Stimulated activated naive CD8-positive, alpha-beta T cell treated with anti-CD3 and anti-CD28 coated beads, Interleukin-15, Interleukin-2, amounts not matched to agents 100 U/mL and 50 U/mL, for 24 hours (primary cell): ENCODE measurements at regions not wholly inside any gene's neighbourhood (a gene's known extent, or its start where the extent isn't known, plus 50 kb on each side); places are given as distances from the start of the nearest gene placed in this dataset.

Experiments
- ATAC-seq: fragments of 150-1000 bp; cut with Tn5 transposase; one replicate; pipeline ENCODE4 v1.10.0; 2021
- DNase-seq: peaks from one replicate; pipeline ENCODE4 v3.0.0; 2021

- ATAC-seq (no peak), DNase-seq (no peak)
Observed at GRCh38 chr12:3961591-3961990, 88.4 kb upstream of the PARP11 start.

GRCh38 chr12:3959799-3960560 lies 86.8 kb upstream of the PARP11 start:
- no peak for DNase-seq
- ATAC-seq = no peak

GRCh38 chr12:3958534-3958933 lies 85.3 kb upstream of the PARP11 start:
- ATAC-seq (no peak), DNase-seq (no peak)

GRCh38 chr12:3951380-3952135 lies 78.4 kb upstream of the PARP11 start:
- no peak for DNase-seq
- ATAC-seq = no peak

GRCh38 chr12:3950714-3951320 lies 77.6 kb upstream of the PARP11 start:
- DNase-seq (no peak), ATAC-seq (peak; percentile 43)

- ATAC-seq (no peak), DNase-seq (no peak)
Observed at GRCh38 chr12:3947781-3948180, 74.6 kb upstream of the PARP11 start.

- DNase-seq = no peak
- no peak for ATAC-seq
Observed at GRCh38 chr12:3945671-3946070, 72.5 kb upstream of the PARP11 start.

GRCh38 chr12:3944620-3945019 lies 71.4 kb upstream of the PARP11 start:
- DNase-seq = no peak

GRCh38 chr12:3938042-3938544 lies 64.9 kb upstream of the PARP11 start:
- DNase-seq (no peak), ATAC-seq (no peak)

More at GRCh38 chr12:3944620-3945019, 71.4 kb upstream of the PARP11 start:
- no peak for ATAC-seq

- no peak for DNase-seq
- no peak for ATAC-seq
Observed at GRCh38 chr12:3935078-3935477, 61.9 kb upstream of the PARP11 start.

- DNase-seq (no peak), ATAC-seq (no peak)
Observed at GRCh38 chr12:3933819-3934192, 60.6 kb upstream of the PARP11 start.

- DNase-seq = no peak
- ATAC-seq = peak; percentile 57
Observed at GRCh38 chr12:3933074-3933818, 60.0 kb upstream of the PARP11 start.

- ATAC-seq (no peak), DNase-seq (no peak)
Observed at GRCh38 chr12:3931776-3932175, 58.6 kb upstream of the PARP11 start.

GRCh38 chr12:3931206-3931605 lies 58.0 kb upstream of the PARP11 start:
- ATAC-seq = no peak
- DNase-seq = no peak

GRCh38 chr12:3929875-3930615 lies 56.8 kb upstream of the PARP11 start:
- DNase-seq = no peak

GRCh38 chr12:3928538-3929184 lies 55.5 kb upstream of the PARP11 start:
- no peak for DNase-seq

More at GRCh38 chr12:3929875-3930615, 56.8 kb upstream of the PARP11 start:
- ATAC-seq = no peak

GRCh38 chr12:3925621-3926020 lies 52.4 kb upstream of the PARP11 start:
- no peak for ATAC-seq
- DNase-seq = no peak

More at GRCh38 chr12:3928538-3929184, 55.5 kb upstream of the PARP11 start:
- ATAC-seq = no peak

GRCh38 chr12:3924761-3925160 lies 51.6 kb upstream of the PARP11 start:
- DNase-seq = no peak
- ATAC-seq = no peak

GRCh38 chr12:3923021-3923420 lies 49.8 kb upstream of the PARP11 start:
- DNase-seq (no peak), ATAC-seq (no peak)
